Germinal center (tissue), 1 donor: ENCODE measurements at regions not wholly inside any gene's neighbourhood (a gene's known extent, or its start where the extent isn't known, plus 50 kb on each side); places are given as distances from the start of the nearest gene placed in this dataset.
"Not testable (repeated sequence)": the region's sequence is repeated elsewhere in the genome, so short reads cannot be mapped to it uniquely, and the experiment has no call there.

Source experiments
- DNase-seq: peaks from one replicate; pipeline ENCODE4 v3.0.0; 2012; ENCODE audit warnings: mixed read lengths, low spot score

- DNase-seq, result no peak
Measured at GRCh38 chr14:46147452-46147851, 504.1 kb downstream of the RPL10L start.

GRCh38 chr14:46147024-46147423 lies 504.6 kb downstream of the RPL10L start:
- DNase-seq, result no peak

GRCh38 chr14:46140445-46140844 lies 511.1 kb downstream of the RPL10L start:
- no peak for DNase-seq

DNA sequence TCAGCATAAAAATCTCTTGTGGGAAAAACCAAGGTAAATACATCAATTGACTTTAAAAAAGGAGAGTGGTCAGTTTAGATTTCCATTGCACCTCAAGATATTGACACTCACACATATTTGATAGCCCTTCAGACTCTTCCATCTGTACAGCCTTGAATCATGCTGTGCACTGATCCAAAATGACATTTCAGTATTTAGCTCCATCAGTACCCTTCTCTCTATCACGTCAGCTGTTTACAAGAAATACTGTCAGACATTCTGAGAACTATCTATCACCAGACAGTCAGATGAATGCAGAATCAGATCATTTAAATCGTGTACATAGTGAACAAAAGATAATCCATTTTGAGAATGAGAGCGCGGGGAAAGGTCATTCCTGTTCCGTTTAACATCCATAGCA lies 511.9 kb downstream of the RPL10L start:
- no peak for DNase-seq

DNA sequence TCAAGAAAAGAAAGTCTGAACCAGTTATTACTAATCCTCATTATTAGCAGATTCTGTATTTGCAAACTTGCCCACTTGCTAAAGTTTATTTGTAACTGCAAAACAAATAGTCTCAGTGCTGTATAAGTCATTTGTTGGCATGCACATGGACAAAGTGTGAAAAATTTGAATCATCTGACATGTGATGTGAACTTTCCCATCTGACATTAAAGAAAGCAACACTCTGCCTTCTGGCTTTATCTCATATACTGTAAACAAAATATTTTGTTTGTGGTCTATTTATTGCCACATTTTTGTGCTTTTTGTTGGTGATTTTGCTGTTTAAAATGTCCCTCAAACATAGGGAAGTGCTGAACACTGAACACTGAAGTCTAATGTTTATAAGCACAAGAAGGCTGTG lies 513.8 kb downstream of the RPL10L start:
- no peak for DNase-seq

DNA sequence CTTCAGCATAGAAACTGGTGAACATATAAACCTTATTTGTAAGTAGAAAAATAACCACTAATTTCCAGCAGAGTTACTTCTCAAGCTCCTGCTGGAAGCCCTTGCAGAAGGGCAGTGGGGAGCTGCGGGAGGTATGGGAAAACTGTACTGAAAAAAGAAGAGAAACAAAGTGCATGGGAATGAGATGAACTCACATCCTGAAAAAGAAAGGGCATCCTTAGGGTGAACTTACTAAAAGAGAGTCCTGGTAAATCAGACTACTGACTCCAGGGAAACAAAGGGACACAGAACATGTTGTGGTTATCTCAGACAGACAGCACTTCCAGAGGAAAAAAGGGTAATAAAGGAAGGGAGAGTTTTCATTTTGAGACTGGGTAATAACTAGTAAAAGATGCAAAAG lies 515.1 kb downstream of the RPL10L start:
- DNase-seq, result no peak

DNA sequence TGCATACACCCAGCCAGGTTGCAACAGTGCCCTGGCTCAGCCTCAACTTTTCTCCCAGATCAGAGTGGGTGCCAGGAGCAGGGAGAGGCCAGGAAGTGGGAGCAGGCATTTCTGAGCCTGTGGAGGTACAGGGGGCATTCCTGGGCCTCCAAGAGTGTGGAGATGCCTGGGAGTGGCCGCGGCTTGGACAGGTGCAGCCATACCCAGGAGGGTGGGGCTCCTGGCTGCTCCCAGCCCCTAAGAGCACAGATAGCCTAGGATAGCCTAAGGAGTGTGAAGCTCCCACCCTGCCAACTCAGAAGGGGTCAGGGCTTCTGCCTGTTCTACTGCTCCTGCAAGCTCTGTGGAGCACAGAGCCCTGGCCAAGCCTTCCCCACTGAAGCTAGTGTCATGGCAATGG lies 543.4 kb downstream of the RPL10L start:
- DNase-seq, result no peak

DNA sequence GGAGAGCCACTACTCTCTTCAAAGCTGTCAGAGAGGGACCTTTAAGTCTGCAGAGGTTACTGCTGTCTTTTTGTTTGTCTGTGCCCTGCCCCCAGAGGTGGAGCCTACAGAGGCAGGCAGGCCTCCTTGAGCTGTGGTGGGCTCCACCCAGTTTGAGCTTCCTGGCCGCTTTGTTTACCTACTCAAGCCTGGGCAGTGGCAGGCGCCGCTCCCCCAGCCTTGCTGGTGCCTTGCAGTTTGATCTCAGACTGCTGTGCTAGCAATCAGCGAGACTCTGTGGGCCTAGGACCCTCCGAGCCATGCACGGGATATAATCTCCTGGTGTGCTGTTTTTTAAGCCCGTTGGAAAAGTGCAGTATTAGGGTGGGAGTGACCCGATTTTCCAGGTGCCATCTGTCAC lies 550.7 kb downstream of the RPL10L start:
- DNase-seq, result not testable (repeated sequence)

- DNase-seq, result no peak
Measured at GRCh38 chr14:46091819-46092218, 559.8 kb downstream of the RPL10L start.

DNA sequence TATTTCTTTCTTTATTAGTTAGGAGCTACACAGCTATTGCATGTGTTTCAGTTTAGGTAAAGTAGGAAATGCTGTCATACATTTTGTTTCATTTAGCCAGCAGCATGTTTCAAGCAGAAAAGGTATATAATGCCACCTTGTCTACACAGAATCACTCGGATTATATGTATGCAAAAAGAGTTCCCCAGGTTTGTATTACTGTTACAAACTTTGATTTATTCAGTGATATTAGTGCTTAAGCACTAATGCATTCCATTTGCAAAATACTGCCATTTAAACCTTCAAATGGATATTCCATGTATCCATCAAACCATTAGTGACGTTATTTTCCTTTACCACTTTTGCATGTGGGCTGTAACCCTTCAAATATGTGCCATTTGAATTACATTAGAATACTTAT lies 564.0 kb downstream of the RPL10L start:
- DNase-seq, result no peak

- DNase-seq, result no peak
Measured at GRCh38 chr14:46074061-46074460, 577.5 kb downstream of the RPL10L start.

- DNase-seq, result no peak
Measured at GRCh38 chr14:46063872-46064271, 587.7 kb downstream of the RPL10L start.

DNA sequence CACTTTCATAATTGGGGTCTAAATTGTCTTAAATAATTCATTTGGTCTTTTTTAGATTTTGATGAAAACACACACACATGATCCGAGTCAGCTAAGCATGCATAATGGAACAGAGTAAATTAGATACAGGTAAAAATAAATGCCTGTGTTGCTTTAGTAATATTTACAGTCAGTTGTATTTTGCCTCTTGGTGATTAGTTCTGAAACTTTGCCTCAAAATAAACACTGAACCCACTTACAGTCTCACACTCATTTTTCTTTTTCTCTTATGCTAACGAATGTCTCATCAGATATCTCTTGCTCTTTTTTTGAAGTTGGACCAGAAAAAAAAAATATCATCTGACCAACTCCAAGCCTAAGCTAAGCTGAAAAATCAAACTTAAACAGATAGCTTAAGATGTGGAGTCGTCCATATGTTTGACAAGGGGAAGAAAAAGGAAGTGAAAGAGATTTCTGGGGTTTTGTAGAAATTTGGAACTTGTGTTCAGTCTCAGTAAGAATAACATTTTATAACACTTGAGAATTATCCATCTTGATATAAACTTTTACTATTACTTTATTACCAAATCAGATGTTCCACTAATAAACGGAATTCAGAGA lies 592.5 kb downstream of the RPL10L start:
- no peak for DNase-seq

- no peak for DNase-seq
Measured at GRCh38 chr14:46057799-46058198, 593.8 kb downstream of the RPL10L start.

DNA sequence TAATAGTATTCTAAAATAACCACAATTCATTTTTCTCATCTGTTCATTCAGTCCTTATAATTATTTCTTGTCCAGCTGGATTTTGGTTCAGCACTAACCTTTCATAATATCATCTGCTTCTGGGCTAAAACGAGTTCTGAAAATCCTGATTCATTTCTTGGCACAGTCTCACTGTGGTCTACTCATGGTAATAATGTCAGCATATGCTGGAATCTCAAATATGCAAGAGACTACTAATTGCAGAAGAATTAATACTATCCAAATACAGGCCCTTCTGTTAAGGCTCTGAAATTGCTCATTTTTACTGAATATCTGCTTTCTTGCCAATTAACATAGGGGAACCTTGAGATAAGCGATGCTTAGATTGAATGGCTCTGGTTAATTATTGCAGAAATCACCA lies 597.1 kb downstream of the RPL10L start:
- no peak for DNase-seq

DNA sequence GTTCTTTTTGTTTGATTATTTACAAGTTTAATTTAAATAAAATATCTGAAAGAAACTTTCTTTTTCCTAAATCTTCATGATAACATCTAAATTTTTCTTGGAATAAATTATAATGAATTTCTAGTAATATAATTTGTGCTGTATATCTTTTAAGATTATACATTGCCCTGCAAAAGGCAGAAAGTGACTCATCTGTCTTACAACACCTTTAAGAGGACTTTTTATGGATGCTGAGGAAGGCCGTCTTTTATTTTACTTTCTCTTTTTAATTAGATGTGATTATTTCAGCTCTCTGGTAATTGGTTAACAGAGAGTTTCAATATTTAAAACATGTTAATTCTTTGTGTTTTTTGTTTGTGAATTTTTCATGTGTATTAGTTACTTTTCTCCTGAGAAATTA lies 598.4 kb downstream of the RPL10L start:
- DNase-seq, result no peak

DNA sequence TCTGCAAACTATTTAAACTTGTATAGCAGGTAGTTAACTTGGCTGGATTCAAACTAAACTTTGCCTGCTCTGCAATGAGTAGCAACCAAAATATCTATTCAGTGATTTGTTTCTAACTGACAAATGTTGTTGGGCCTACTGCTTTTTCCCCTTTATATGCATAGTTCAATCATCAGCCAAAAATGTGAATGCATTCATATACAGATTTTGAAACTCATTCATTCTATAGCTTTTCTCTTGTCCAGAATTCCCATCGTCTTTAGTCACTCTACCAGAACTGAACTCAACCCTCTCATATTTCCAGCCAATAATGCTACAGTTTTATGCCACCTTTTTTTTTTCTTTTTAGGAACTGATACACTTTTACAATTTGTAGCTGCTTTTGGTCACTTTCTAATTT lies 599.8 kb downstream of the RPL10L start:
- DNase-seq, result no peak

DNA sequence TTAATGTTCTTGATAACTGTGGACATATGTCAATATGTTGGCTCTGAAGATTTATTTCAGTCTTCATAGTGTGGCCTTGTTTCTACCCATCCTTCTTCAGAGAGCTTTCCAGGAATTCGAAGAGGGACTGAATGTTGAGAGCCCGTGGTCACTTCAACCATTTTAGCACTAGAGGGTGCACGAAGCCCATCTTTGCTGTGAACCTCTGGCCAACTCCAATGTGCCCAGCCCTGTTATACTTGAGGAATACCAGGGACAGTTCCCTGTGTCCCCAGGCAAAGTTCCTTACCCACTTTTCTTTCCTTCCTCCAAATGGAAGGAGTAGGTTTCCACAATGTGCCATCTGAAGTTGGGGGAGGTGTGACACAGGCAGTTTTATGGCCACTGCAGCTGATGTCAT lies 603.5 kb downstream of the RPL10L start:
- no peak for DNase-seq

DNA sequence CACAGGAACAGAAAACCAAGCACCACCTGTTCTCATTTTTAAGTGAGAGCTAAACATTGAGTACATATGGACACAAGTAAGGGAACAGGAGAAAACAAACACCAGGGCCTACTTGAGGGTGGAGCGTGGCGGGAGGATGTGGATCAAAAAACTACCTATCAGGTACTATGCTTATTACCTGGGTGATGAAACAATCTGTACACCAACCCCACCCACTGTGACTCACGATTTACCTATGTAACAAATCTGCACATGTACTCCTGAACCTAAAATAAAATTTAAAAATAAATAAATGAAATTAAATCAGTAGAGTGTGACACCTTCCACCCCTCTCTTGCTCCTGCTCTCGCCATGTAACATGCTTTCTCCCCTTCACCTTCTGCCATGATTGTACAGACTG lies 615.5 kb downstream of the RPL10L start:
- DNase-seq, result no peak

DNA sequence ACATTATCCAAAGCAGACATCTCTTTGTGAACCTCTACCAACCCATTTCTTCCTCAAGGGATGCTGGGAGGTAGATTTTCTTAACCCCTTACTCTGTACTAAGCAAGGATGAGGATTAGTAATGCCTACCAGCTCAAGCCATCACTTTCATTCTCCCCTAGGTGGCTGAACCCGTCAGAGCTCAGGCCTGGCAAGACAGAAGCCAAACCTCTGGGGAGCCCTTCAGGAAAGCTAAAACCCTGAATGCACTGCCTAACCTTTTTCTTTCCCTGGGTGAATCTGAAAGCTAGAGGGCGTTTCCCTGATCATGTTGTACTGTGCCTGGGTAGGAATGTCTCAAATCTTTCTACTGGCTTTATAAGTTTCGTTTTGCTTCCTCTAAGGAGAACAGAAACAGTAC lies 617.3 kb downstream of the RPL10L start:
- no peak for DNase-seq

GRCh38 chr14:46018846-46019420 lies 632.6 kb downstream of the RPL10L start:
- no peak for DNase-seq

- no peak for DNase-seq
Measured at GRCh38 chr14:46008348-46008747, 643.2 kb downstream of the RPL10L start.

DNA sequence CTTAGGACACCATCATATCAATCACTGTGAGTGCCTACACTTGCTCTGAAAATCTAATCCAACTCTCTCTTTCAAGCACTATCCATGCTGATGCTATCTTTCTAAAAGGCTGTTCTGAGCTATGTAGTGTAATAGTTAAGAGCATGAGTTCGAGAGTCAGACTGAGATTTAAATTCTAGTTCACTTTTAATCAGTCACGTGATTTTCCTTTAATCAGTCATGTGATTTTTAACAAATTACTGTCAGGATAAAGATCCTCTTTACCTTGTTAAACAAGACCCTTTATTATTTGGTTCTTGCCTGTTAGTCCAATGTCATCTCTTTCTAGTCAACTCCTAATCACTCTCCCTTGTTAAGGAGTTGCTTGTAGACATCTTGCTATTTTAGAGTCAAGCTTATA lies 653.0 kb downstream of the RPL10L start:
- DNase-seq, result no peak

DNA sequence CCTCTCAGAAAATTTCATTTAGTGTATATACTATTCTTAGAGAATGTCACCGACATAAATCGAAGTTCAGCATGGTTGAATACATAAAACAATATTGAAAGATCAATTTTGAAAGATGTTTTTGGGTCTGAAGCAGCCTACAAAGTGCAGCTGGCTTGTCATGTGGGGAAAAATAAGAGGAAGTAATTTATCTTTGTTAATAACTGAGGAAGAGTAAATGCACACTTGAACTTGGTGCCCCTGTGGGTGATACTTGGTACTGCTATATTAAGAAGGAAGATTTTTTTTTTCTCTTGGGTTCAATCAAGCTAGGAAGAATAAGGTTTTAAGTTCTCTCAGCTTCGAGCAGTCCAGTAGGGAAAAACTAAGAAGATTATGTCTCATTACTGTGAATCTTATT lies 661.3 kb downstream of the RPL10L start:
- no peak for DNase-seq

DNA sequence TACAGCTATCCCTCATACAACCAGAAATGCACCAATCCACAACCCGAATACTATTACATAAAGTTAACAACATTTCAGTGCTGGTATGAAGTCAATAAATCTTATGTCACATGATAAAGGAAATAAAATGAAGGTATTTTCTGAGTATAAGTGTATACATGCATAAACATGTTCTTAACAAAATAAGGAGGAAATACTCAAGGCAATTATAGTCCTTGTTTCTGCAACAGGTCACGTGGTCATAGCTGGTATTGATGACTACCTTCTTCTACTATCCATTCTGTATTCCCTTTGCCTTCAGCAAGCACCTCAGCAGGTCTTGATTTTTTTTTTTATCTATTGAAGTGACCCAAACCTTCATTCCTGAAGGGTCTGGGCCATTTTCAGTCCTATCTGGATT lies 675.6 kb downstream of the RPL10L start:
- DNase-seq, result no peak
